WI38 (cell line): ENCODE measurements at regions not wholly inside any gene's neighbourhood (a gene's known extent, or its start where the extent isn't known, plus 50 kb on each side); places are given as distances from the start of the nearest gene placed in this dataset.

ENCODE experiments used
- H3K4me3 ChIP-seq: 2 replicates; pipeline ENCODE4 v1.5.1; 2011; ENCODE audit warnings: low read depth, mild to moderate bottlenecking, control low read depth, low read length
- TF ChIP-seq, protein P1 (sequence below): IDR thresholded peaks from 2 replicates; pipeline ENCODE4 v1.5.1; 2012; ENCODE audit warnings: low read depth, mild to moderate bottlenecking, control low read depth, low read length

DNA sequence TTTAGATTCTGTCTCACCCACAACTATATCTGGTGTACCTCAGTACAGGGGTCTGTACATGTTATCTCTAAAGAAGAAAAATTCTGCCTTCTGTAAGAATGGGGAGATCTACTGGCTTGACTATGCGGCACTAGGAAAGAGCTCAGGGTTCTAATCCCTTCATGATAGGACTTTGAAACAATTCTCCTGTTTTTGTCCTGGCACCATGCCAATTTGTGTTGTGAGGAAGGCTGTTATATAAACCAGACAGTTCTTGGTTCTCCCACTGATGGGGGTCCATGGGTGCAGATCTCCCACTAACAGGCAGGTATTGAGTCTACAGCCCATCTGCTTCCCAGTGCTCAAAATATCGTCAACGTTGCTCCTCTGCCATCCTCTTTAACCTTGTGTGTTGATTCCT lies 883.7 kb downstream of the GALC start:
- no peak overlapping the region for H3K4me3 ChIP-seq
- TF ChIP-seq, protein P1, sequence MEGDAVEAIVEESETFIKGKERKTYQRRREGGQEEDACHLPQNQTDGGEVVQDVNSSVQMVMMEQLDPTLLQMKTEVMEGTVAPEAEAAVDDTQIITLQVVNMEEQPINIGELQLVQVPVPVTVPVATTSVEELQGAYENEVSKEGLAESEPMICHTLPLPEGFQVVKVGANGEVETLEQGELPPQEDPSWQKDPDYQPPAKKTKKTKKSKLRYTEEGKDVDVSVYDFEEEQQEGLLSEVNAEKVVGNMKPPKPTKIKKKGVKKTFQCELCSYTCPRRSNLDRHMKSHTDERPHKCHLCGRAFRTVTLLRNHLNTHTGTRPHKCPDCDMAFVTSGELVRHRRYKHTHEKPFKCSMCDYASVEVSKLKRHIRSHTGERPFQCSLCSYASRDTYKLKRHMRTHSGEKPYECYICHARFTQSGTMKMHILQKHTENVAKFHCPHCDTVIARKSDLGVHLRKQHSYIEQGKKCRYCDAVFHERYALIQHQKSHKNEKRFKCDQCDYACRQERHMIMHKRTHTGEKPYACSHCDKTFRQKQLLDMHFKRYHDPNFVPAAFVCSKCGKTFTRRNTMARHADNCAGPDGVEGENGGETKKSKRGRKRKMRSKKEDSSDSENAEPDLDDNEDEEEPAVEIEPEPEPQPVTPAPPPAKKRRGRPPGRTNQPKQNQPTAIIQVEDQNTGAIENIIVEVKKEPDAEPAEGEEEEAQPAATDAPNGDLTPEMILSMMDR: no peak

DNA sequence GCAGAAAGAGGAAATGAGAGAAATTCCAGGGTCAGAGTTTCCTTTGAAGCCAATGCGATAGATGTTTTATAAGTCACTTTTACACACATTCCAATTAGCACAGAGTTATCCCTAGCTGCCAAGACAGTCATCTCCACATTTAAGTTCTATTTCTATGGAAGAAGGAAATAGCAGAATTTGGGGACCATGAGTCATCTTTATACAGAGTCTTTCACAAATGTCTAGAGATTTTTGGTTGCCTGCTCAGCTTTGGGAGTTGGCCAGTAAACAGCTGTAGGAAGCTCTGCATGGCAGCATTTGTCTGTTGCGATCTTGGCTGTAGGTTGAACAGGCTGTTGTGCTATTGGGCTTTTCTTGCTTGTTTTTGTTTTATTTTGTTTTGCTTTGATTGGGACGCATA lies 884.3 kb downstream of the GALC start:
- TF ChIP-seq, protein P1: no peak
- H3K4me3 ChIP-seq: no peak overlapping the region

DNA sequence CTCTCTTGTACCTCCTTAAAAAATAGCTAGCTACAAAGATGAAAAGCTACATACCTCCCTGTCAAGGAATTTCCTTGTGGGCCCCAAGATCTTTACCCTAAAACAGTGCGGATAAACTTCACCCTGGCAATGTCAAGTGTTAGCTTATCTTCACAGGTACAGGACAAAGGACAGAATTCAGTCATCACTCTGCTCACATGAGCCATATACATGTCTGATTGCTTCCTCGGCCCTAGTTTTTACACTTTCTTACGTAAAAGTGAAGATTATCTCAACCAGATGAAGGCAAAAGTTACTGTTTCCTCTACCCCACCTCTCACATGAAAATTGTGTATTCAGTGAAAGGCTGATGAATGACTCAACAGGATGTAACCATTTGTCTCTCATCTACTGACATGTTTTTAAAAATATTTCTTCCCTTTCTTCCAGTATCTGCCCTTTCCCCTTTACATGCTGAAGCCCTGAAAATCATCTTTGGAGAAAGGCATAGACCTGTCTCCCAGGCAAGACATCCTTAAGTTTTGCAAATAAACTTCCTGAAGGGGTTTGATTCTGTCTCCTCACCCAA lies 890.1 kb downstream of the GALC start:
- H3K4me3 ChIP-seq: no peak overlapping the region
- TF ChIP-seq, protein P1: no peak

DNA sequence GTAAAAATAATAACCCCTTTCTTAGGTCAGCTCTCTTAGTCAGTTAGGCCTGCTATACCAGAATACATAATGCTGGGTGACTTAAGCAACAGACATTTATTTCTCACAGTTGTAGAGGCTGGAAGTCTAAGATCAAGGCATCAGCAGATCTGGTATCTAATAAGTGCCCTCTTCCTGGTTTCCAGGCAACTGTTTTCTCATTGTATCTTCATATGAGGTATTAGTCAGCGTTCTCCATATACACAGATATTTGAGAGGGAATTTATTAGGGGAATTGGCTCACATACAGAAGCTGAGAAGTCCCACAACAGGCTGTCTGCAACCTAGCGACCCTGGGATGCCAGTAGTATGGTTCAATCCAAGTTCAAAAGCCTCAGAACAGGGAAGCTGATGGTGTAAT lies 896.0 kb downstream of the GALC start:
- TF ChIP-seq, protein P1: no peak
- no peak overlapping the region for H3K4me3 ChIP-seq

DNA sequence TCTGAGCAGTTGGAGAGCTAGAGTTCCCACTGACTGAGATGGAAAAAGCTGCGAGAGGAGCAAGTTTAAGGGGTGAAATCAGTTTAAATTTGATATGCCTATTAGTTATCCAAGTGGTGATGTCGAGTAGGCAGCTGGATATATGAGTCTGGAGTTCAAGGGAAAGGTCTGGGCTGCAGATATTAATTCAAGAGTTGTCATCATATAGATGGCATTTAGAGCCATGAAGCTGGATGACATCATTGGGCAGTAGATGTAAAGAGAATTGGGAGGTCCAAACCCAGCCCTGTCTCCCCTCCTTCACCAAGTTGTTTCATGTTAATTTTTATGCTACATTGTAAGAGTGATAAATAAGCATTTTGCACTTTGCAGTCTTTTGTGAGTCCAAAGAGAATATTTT lies 898.1 kb downstream of the GALC start:
- TF ChIP-seq, protein P1: no peak
- no peak overlapping the region for H3K4me3 ChIP-seq

DNA sequence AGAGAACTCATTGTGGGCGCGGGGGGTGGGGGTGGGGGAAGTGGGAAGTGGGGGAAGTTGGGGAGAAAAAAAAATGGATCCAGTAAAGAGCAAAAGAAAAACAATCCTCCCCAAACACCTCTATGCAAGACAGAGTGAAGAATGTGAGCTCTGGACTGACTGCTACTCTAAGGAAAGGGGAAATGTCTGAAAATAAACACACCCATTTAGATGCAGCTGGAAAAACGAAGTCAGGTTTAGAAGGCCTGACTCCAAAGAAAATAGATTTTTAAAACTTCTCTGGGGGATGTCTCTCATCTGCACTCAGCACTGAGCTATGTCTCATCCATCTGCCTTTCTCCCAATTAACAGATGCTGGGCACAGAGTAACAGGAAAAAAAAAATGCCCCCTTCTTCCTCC lies 904.4 kb downstream of the GALC start:
- no peak overlapping the region for H3K4me3 ChIP-seq
- TF ChIP-seq, protein P1: no peak

DNA sequence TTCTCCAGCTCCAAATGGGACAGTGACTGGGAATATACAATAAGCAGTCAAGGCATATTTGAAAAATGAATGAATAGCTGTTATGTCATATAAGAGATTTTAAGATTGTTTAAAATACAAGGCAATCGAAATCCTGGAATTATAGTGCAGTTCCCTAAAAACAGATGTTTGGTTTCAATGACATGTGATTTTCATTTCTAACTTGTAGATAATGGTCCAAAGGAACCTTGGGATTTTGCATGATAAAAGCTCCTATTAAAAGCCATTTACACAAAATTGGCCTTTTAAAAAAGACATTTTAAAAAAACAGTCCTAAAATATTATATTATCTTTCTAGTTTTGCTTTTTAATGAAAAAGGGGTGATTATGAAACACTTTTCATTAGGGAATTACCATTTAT lies 905.1 kb downstream of the GALC start:
- TF ChIP-seq, protein P1: no peak

More for the DNA sequence above, 905.1 kb downstream of the GALC start:
- H3K4me3 ChIP-seq: no peak overlapping the region
